Endometrium (tissue), 2 donors: ENCODE measurements at regions not wholly inside any gene's neighbourhood (a gene's known extent, or its start where the extent isn't known, plus 50 kb on each side); places are given as distances from the start of the nearest gene placed in this dataset.

Source experiments
- FAIRE-seq: peaks from 2 replicates; lab custom pipeline; 2012; peaks lifted over from hg19 to GRCh38; lab: Jason Lieb, UNC
- donor health status: control.
- donor health status: control.

DNA sequence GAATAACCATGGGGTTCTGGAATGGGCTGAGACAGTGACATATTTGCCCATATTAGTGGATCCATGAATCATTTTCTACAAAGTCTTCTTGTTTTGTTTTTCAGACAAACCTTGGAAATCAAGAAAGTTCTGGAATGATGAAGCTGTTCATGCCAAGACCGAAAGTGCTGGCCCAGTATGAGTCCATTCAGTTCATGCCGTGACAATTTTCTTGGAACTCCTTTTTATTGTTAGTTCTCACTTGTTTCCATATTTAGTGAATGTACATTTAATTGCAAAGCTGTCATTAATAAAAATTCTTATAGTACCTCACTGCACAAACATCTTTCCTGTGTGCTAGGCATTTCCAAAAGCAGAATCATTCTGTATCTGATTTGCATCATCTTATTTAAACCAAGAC is 100.6 kb upstream of the KCNJ15 start:
- no peak for FAIRE-seq

DNA sequence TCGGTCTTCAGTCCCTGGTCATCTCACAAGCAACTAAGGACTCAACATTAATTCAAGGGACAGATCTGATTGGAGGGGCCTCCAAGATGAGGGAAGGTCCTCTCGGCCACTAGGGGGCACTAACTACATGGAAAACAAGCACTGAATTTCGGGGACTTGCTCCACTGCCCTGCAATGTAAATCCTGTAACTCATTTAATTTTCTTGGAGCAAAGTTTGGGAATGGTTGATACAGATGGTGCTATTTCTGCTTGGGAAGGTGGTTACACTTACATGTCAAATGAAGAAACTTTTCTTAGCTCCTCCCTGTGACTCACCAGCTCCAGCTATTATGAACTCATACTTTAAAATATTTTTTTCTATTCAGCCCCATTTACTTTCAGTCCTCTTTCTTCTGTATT is 97.4 kb upstream of the KCNJ15 start:
- FAIRE-seq: no peak

DNA sequence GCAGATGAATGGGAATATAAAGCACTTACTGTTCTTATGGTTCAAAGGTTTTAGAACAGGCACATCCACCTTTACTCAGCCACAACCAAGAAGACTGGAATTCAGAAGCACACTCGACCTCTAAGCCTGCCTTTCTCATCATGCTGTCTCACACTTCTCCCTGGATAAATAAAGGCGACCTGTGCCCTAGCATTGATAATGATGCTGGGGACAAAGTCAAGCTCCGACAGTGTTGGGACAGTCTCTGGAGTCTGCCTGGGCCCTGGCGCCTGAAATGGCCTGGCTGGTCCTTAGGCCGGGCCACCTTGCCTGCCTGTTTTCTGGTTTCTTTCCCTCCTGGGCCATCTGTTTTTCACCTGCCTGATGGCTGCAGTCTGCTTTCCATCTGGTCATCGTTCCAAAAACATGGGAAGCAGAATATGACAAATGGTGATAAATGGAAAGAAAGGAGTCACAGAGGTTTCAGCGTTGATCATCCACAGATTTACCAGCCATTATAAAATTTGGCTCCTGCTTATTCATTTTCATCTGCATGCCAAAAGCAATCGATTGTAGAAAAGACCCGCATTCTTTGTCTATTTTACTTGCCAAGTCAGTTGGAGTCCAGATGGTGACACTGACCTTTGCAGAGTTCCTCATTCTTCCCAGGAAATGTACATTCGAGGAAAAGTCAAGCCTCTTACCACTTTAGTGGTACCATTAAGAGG is 91.2 kb upstream of the KCNJ15 start:
- FAIRE-seq: no peak

DNA sequence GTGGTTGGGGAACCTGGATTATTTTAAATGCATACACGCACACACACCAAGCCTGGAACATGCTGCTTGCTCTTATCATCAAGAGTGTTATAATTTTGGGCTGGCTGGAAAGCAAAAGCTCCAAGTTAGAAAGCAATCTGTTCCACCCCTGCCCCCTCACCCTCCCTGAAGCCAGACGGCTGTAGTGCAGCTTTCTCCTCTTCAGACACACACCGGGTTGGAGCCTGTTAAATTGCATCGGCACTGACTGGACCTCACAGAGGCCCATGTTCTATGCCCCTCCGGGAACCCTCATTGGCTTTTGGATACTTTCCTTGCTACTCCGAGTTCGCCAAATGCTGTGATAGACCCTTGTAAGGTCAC is 90.6 kb upstream of the KCNJ15 start:
- no peak for FAIRE-seq

DNA sequence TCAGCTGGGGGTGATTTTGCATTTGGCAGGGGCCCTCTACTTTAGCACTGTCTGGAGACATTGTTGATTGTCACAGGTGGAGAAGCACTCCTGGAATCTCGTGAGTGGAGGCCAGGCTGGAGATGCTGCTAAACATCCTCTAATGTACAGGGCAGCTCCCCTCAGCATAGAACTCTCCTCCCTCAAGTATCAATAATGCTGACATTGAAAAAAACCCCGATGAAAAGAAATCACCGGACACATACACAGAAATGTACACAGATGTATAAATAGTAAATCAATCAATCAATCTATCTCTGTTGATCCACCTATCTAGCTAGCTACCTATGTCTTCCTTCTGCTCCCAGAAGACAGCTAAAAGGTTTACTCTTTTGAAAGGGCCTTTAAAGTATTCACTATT is 89.4 kb upstream of the KCNJ15 start:
- FAIRE-seq: no peak

DNA sequence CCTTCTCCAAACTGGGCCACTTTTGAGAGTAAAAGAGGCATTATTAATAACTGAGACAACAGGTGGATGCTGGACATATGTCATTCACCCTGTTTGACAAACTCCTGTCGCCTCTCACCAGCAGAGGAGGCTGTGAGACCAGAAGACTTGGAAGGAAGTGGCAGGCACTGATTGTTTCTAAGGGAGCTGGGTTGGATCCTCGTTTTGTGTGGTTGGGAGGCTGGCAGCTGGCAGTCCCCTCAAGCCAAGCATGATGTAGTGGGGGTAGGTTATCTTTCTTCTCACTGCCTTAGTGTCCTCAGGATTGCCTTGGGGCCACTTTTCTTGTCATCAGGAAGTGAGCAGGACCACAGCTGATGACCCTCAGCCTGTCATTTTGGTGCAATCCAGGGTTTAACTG is 86.5 kb upstream of the KCNJ15 start:
- FAIRE-seq: no peak

DNA sequence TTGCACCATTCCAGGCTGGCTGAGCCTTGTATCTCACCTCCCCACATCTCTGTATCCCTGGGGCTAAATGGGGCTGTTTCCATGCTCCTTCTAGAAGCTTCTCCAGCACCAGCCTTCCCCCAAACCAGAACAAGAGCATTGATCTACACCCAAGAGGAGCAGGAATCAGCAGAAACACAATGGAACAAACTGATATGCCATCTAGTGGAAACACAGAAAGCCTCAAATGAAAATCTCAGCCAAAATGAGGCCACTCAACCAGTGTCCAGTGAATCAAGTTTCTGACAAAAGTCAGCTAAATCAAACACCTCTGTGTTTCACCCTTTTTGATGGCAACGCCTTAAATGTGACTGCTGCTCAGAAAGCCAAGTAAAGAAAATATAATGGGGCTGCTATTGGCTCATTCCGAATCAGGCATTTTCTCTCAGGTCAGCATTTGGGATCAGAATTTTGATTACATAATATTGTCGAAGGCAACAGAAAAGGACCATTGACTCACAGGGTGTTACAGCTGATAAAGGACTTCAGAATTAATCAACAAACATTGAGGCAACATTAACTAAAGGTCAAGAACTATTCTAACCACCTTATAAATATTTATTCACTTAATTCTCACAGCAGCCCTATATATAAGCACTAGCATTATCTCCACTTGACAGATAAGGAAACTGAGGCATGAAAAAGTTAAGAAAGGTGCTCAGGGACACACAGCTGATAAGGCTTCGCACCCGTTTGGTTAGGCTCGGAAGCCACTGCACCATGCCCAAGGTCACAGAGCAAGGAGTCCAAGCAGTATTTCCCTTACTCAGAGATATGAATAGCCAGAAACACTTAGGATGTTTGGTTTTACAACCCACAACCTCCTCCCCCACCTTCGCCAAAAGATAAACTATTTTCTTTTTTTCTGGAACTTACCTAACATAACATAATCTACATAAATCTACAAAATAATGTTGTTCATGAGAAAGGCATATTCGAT is 85.8 kb upstream of the KCNJ15 start:
- FAIRE-seq: no peak

DNA sequence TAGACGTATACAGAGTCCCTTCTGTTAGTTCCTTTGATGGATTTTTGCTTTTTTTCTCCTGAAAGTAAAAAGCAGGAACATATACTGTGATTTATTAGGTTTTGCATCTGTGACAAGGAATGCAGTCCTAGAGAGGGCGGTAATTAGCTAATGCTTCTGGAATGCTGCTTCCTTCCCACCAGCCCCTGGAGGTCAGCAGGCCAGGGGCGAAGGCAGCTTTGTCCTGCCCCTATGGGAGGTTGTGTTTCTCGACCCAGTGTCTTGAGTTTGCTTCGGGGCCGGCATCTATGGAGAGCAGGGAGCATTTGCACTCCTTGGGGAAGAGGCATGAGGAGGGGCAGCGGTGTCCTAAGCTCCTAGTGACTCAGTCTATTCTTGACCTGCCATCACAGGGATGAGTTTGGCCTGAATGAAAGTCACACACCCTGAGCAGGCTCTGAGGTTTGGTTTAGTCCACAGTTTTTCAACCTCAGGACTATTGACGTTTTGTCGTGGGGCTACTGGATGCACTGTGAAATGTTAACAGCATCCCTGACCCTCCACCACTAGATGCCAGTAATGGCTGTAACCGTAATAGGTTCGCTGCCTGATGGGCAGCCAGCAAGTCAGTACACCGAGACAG is 85.0 kb upstream of the KCNJ15 start:
- no peak for FAIRE-seq

DNA sequence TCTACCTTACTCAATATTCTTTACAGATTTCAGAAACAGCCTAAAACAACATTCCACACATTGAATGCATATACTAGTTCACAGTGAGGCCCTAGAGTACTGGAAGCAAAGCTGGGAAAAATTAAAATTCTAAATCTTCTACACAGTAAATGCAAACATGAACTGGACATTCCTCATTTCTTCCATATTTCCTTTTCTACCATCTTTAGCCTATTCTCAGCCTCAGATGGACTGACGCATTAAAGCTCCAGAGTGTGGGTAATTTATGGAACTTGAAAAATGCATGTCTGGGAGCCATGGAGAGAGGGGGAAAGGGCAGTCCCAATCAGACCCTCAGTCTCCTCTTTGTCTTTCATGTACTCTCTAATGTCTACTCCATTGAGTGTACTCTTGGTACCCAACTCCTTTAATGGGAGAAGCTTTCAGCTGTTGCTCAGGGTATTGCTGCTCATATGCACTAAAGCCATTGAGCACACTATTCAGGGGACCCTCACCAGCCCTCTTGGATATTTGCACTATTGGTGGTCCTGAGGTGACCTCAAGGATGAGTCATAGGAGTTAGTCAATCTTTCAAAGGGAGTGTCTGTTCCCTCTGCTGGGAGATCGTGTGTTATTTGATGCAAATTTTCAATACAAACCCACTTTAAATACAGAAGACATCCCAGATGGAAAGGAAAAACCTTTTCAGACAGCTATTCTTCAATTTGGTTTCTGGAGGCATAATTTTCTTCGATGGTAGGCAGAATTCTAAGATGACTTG is 83.3 kb upstream of the KCNJ15 start:
- no peak for FAIRE-seq

DNA sequence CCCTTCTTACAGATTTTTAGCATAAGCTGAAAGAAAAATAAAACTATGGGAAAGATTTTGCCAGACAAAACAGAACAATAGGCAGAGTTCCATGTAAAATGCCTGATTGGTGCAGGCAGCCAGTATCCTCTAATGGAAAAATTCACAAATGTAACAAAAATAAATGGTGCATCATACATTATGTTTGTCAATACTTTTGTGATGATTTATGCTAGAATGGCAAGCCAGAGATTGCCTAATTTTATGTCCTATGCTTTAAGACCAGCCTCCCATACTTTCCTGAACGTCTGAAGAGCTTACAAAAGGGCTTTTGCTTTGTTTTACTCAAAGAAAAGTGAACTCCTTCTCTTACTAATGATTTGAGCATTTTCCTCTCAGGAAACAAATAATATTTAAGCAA is 81.5 kb upstream of the KCNJ15 start:
- FAIRE-seq: no peak

DNA sequence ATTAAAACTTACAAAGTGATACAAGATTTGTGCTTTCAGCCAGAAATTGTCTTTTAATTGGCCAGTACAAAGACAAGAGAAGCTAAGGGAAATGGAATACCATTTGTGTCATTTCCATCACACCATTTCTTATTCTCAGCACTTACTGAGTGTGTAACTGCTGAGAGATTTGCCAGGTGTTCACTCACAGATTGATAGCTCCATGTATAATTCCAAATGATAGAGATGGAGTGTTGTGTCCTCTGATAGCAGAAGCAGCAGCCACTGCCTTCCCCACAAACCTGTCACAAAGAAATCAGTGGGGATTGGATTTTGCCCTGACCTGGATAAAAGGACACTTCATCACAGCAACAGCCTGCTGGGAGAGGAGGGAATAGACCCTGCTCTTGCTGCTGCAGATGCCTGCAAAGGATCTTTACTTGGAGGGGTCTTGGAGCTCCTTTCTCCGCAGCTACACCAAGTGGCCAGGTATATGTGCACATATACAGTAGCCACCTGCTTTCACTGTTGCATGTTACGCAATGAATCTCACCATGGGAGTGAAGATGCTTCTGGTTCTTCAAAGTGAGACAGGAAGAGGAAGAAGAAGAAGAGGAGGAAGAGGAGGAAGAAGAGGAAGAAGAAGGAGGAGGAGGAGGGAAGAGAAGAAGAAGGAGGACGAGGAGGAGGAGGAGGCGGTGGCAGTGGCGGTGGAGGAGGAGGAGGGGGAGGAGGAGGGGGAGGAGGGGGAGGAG is 78.7 kb upstream of the KCNJ15 start:
- FAIRE-seq: no peak

DNA sequence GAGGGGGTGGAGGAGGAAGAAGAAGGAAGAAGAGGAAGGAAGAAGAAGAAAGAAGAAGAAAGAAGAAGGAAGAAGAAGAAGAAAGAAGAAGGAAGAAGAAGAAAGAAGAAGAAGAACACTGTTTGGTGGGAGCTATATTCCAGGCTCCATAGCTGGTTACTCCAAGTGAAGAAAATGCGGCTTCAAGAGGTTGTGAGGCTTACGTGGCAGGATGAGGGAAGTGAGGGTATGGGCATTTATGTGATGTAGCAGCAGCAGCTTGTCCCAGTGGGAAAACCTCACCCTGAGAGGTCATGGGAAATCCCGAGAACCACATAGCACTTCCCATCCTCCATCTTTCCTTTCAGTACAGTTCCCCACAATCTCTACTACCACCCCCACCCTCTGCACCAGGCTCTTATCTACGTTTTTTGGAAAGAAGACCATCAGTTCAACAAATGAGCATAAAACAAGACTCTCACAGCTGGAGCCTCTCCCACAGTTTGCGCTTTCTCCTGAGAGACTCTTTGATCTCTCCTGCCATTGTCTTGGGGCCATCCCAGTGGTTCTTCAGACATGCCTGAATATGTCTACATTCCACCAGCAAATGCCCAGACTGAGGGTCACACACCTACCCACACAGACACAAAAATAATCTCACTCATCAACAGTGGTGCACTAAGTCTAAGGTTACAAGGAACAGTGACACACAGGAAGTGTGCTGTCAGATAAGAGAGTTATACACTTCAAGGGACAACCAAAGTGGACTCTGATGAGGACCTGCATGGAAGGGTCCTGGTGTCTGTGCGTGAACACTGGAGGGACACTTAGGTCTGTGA is 77.9 kb upstream of the KCNJ15 start:
- FAIRE-seq: no peak

DNA sequence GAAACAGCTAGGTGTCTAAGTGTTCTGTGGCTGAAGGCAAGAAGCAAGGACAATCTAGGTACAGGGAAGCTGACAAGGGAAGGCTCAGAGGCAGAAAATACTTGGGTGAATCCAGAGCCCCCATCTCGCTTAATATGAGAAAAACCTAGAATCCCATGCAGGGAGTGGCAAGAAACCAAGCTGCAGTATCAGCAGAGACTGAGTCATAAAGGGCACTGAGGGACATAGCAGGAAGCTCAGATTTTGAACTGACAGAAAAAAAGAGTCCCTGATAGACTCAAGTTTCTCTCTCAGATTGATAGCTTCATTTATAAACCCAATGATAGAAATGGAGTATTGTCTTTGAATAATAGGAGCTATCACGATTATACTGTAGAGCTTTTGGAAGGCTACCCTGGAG is 77.3 kb upstream of the KCNJ15 start:
- no peak for FAIRE-seq

DNA sequence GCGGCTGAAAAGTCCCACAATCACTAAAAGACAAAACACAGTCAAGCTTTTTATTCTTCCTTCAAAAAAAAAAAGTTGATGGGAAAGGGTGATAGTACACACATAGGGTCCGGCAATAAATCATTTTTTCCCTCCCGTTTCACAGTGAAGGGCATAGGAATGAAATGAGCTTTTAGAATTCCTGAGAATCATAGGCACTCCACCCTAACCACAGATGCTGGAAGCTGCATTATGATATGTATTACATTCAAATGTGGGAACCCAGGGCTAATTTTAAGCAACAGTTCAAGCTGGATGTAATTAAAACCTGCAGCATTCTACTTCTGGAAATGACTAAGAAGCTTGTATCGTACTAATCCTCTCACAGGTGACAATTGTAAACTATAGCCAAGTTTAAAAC is 75.7 kb upstream of the KCNJ15 start:
- no peak for FAIRE-seq

DNA sequence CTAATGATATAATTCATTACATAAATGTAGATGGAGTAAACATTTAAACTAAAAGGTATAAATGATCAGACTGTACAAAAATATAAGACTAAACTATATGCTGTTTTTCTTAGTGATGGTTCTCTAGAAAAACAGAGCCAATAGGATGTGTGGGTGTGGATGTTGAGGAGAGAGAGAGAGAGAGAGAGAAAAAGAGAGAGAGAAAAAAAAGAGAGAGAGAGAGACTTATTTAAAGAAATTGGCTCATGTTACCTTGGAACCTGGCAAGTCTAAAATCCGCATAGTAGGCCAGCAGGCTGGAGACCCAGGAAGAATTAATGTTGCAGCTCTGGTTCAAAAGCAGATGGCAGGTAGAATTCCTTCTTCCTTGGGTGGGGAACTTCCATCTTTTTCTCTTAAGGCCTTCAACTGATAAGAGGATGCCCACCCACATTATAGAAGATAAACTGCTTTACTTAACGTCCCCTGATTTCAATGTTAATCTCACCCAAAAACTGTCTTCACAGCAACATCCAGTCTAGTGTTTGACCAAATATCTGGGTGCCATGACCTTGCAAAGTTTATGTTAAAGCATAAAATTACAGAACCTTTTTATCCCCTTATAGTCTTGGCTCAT is 74.3 kb upstream of the KCNJ15 start:
- FAIRE-seq: no peak

DNA sequence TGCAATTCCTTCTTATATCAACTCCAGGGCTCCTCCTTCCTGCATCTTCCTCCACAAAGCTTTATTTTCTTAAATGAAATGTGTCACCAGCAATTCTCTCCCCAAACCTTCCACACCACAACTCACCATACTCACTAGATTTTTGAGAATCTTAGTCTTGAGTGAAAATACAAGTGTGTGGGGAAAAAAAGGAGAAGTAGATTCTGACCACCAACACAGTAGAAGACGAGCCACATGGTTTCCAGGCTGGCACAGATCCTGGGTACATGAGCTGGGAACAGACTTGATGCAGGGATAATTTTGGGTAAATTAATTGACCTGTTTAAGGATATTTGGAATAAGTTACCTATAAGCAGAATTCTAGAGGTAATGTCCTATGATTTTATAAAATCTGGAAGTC is 72.8 kb upstream of the KCNJ15 start:
- no peak for FAIRE-seq

DNA sequence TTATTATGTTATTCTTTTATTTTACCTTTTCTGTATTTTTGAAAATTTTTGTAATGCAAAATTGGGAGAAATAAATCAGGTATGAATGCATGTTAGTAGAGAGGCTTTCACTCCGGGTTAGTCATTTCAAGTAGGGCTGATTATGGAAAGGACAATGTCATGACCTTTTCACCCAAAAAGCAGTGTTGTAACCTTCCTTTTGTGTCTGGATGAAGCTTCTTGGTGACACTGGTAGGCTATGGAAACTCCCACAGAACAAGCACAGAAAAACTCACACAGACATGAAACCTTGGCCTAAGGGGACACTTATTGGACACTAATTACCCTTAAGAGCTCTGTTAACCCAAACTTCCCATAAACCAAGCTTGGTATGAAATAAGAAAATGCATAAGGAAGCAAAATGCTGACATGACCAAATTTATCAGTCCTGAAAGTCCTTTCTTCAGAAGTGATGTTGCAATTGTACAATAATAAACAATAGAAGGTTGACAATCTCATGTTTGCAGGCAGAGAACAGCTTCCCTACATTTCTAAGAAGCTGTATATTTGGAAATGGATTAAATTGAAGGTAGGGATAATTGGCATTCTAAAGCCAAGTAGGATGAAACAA is 70.0 kb upstream of the KCNJ15 start:
- FAIRE-seq: no peak

DNA sequence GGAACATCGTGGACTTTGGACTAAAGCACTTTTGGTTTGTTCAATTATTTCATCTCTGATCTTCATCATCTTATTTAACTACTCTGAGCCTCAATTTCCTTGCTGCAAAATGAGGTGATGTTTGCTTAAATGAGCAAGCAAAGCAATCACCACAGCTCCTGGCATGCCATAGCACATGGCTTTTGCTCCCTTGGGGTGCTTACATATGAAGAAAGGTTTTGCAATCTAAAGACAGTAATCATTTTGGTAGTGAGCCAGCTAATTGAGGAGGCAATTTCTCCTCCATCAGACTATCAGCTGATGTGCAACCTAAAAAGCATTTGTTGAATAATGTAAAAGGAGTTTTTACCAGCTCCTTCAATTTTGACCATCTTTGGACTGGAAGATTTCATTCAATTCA is 68.8 kb upstream of the KCNJ15 start:
- FAIRE-seq: no peak

DNA sequence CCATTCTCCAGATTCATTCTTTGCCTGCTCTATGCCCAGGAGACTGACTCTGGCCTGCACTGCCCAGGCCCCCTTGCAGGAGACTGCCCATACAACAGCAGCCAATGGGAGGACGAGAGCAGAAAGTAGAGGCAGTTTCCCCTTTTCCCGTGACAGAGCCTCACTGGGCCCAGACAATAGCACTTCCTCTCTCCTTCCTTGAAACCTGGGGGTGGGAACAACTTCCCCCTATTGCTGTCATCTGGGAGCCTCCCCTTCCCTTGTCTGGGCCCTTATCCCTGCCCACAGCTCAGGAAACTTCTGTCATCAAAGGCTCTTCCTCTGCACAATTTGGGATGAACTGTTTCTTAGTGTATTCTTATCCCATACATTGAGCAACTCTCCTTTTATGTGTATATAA is 60.8 kb upstream of the KCNJ15 start:
- FAIRE-seq: no peak

DNA sequence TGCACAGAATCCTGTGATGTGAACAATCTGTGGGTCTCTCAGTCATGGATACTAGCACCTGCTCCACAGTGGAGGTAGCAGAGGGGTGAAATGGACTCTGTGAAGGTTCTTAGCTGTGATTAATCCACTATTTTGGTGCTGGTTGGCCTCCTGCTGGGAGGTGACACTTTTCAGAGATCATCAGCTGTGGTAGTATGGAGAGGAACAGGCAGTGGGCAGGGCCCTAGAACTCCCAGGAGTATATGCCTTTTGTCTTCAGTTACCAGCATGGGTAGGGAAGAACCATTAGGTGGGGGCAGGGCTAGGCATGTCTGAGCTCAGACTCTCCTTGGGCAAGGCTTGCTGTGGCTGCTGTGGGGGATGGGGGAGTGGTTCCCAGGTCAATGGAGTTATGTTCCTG is 54.0 kb upstream of the KCNJ15 start:
- no peak for FAIRE-seq
